ENCODE measurements at regions not wholly inside any gene's neighbourhood (a gene's known extent, or its start where the extent isn't known, plus 50 kb on each side); places are given as distances from the start of the nearest gene placed in this dataset.

DNA sequence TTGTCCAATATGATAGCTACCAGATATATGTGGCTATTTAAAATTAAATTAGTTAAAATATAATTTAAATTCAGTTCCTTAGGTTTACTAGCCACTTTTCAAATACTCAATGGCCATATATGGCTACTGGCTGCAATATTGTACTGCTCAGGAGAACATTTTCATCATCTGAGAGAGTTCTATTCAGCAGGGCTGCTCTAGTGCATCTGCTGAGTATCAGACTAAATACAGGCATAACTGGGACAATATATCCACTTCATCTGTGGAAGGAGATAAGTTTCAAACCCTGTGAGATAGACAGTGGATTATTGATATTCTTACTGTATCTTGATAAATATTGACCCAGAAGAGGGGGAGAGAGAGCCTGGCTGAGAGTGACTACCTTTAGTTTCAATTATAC, 240.1 kb upstream of the ANKRD50 start:
- ATAC-seq, result no peak
- H3K4me3 ChIP-seq, result no peak overlapping the region
- H3K9me3 ChIP-seq, result no peaks in the 10 kb centered on the region
- no peak for DNase-seq
- no peaks in the 10 kb centered on the region for H3K36me3 ChIP-seq (ENCODE audit: low read depth)
- no peak for TF ChIP-seq CTCF (IDR thresholded peaks at IDR 0.05)
- intact Hi-C loops (cut with DNase I, micrococcal nuclease), result no loop called here
- H3K4me1 ChIP-seq (ENCODE audit: low read depth), result no peaks in the 10 kb centered on the region

- no peak for TF ChIP-seq CTCF (IDR thresholded peaks at IDR 0.05)
- Histone ChIP-seq H3K36me3 (ENCODE audit: low read depth) (no peaks in the 10 kb centered on the region), H3K9me3 (no peaks in the 10 kb centered on the region), H3K4me3 (no peak overlapping the region), H3K4me1 (ENCODE audit: low read depth) (no peaks in the 10 kb centered on the region)
- DNase-seq (no peak), ATAC-seq (no peak)
- intact Hi-C loops (cut with DNase I, micrococcal nuclease), result no loop called here
These were observed 236.6 kb upstream of the ANKRD50 start for GRCh38 chr4:124948976-124949597.

GRCh38 chr4:124947622-124948265, 235.2 kb upstream of the ANKRD50 start:
- no peak for ATAC-seq
- intact Hi-C loops (cut with DNase I, micrococcal nuclease), result no loop called here
- no peaks in the 10 kb centered on the region for H3K4me1 ChIP-seq (ENCODE audit: low read depth)
- H3K4me3 ChIP-seq, result no peak overlapping the region
- H3K9me3 ChIP-seq, result no peaks in the 10 kb centered on the region
- no peak for DNase-seq
- no peaks in the 10 kb centered on the region for H3K36me3 ChIP-seq (ENCODE audit: low read depth)
- no peak for TF ChIP-seq CTCF (IDR thresholded peaks at IDR 0.05)

- ATAC-seq, result no peak
- no peak overlapping the region for H3K4me3 ChIP-seq
- H3K36me3 ChIP-seq (ENCODE audit: low read depth), result no peaks in the 10 kb centered on the region
- TF ChIP-seq CTCF (IDR thresholded peaks at IDR 0.05), result no peak
- intact Hi-C loops (cut with DNase I, micrococcal nuclease), result no loop called here
- DNase-seq, result no peak
- no peaks in the 10 kb centered on the region for H3K4me1 ChIP-seq (ENCODE audit: low read depth)
- H3K9me3 ChIP-seq, result no peaks in the 10 kb centered on the region
These were observed 234.2 kb upstream of the ANKRD50 start for GRCh38 chr4:124946696-124947095.

DNA sequence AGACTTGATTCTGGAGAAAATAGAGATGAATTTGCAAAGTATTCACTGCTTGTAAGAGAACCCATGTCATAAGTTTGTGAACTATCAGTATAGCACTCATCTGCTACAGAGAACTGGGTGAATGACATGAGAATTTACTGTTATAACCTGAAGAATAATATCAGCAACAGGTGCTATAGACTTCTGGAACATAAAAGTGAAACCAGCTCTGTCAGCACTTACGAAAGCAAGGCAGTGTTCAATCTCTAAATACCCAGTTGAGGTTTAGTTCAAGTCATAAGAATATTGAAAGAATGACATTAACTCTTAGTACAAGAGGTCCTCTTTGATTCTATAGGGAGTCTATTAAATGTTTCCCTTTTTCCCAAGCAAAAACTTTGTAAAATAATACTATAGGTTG, 232.9 kb upstream of the ANKRD50 start:
- ATAC-seq (no peak), DNase-seq (no peak)
- Histone ChIP-seq H3K4me1 (ENCODE audit: low read depth) (no peaks in the 10 kb centered on the region), H3K4me3 (no peak overlapping the region), H3K36me3 (ENCODE audit: low read depth) (no peaks in the 10 kb centered on the region), H3K9me3 (no peaks in the 10 kb centered on the region)
- intact Hi-C loops (cut with DNase I, micrococcal nuclease), result no loop called here
- no peak for TF ChIP-seq CTCF (IDR thresholded peaks at IDR 0.05)

Measured in mucosa of descending colon (tissue), 3 donors.